OCI-LY7 (cell line): ENCODE measurements at regions not wholly inside any gene's neighbourhood (a gene's known extent, or its start where the extent isn't known, plus 50 kb on each side); places are given as distances from the start of the nearest gene placed in this dataset.

Source experiments
- BruUV-seq: library from RNA; stranded (reverse); fragments of 400-500 nt; replicated peaks from 2 replicates; lab custom pipeline; 2021; lab: Mats Ljungman, UMichigan
- CTCF ChIA-PET: fragments of 300-600 bp; sonication (Branson Sonifier 250); formaldehyde crosslinking; loops from one replicate; lab custom pipeline; 2022; ENCODE audit warnings: antibody characterized with exemption; ENCODE audit not compliant: unreplicated experiment; lab: Charles Lee
- POLR2A ChIA-PET: fragments of 300-600 bp; sonication (Branson Sonifier 250); formaldehyde crosslinking; loops from one replicate; lab custom pipeline; 2022; ENCODE audit warnings: antibody characterized with exemption; lab: Charles Lee
- DNase-seq: peaks from one replicate; pipeline ENCODE4 v3.0.0-alpha.2; 2015; ENCODE audit warnings: low spot score
- H2AFZ ChIP-seq: fragments of 200-600 bp; sonication (generic), shearing (Covaris generic); 2 replicates; pipeline ENCODE4 v1.6.1; 2014; ENCODE audit warnings: mild to moderate bottlenecking, antibody characterized with exemption, low read length, moderate library complexity
- H3K27ac ChIP-seq: fragments of 200-600 bp; sonication (generic); 2 replicates; pipeline ENCODE4 v1.5.1; 2014; ENCODE audit warnings: mixed run types, low read depth, mild to moderate bottlenecking, moderate library complexity, low read length, inconsistent platforms; ENCODE audit not compliant: poor library complexity, severe bottlenecking
- H3K36me3 ChIP-seq: fragments of 200-600 bp; sonication (generic); 2 replicates; pipeline ENCODE4 v1.6.1; 2014; ENCODE audit warnings: mild to moderate bottlenecking, antibody characterized with exemption, low read length, moderate library complexity, mixed read lengths; ENCODE audit not compliant: insufficient read depth
- H3K4me1 ChIP-seq: fragments of 200-600 bp; sonication (generic); 2 replicates; pipeline ENCODE4 v1.5.1; 2014; ENCODE audit warnings: mild to moderate bottlenecking, low read length; ENCODE audit not compliant: insufficient read depth, poor library complexity, severe bottlenecking
- H3K4me2 ChIP-seq: fragments of 200-600 bp; sonication (generic); 2 replicates; pipeline ENCODE4 v1.6.1; 2014; ENCODE audit warnings: mild to moderate bottlenecking, low read length
- H3K4me3 ChIP-seq: fragments of 200-600 bp; sonication (generic); 2 replicates; pipeline ENCODE4 v1.5.1; 2014; ENCODE audit warnings: mild to moderate bottlenecking, low read depth, low read length; ENCODE audit not compliant: poor library complexity, severe bottlenecking
- H3K79me2 ChIP-seq: fragments of 200-600 bp; sonication (generic); 2 replicates; pipeline ENCODE4 v1.6.1; 2016; ENCODE audit warnings: low read depth, mild to moderate bottlenecking, low read length, moderate library complexity, mixed read lengths; ENCODE audit not compliant: insufficient read depth
- H3K9me2 ChIP-seq: fragments of 200-600 bp; sonication (generic); 2 replicates; pipeline ENCODE4 v1.6.1; 2016; ENCODE audit warnings: mild to moderate bottlenecking, low read length, mixed read lengths; ENCODE audit not compliant: insufficient read depth
- H3K9me3 ChIP-seq: fragments of 200-600 bp; sonication (generic); 2 replicates; pipeline ENCODE4 v1.6.1; 2014; ENCODE audit warnings: mild to moderate bottlenecking, mixed run types, low read length, mixed read lengths
- H4K20me1 ChIP-seq: fragments of 200-600 bp; sonication (generic); 2 replicates; pipeline ENCODE4 v1.6.1; 2014; ENCODE audit warnings: mild to moderate bottlenecking, antibody characterized with exemption, low read length, moderate library complexity, mixed read lengths; ENCODE audit not compliant: insufficient read depth
- EZH2phosphoT487 ChIP-seq: fragments of 200-600 bp; sonication (generic); IDR thresholded peaks from 2 replicates; pipeline ENCODE4 v1.6.1; 2018; ENCODE audit warnings: low read depth, borderline replicate concordance, mild to moderate bottlenecking, mixed run types, antibody characterized with exemption, low read length, moderate library complexity, mixed read lengths
- intact Hi-C: fragments of 100-400 bp; cut with micrococcal nuclease; formaldehyde crosslinking; loops from one replicate; pipeline ENCODE4 v1.10.0; 2022; ENCODE audit not compliant: unreplicated experiment
- TF ChIP-seq, protein P1 (sequence below): fragments of 200-600 bp; sonication (generic); conservative IDR thresholded peaks from 2 replicates; pipeline ENCODE4 v1.5.1; 2014; ENCODE audit warnings: mild to moderate bottlenecking, antibody characterized with exemption, low read length, moderate library complexity, mixed read lengths

DNA sequence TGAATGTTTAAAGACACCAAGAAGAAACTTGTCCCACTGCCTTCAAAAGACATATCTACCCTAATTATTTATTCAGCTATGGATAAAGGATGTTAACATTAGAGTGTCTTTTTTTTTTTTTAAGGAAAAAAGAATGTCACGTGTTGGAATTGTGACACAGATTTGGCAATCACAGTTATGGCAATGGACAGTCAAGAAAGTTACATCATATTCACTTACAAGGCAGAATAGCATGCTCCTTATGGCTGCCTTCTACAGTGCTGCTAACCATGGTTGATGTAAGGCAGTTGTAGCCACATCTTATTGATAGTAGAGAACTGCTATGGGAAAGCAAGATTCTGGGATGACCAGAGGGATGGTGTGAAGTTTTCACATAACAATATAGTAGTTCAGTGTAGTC, 128.8 kb upstream of the ZBTB20 start:
- Histone ChIP-seq H4K20me1 (no peaks in the 10 kb centered on the region), H3K4me1 (no peaks in the 10 kb centered on the region), H3K9me3 (no peaks in the 10 kb centered on the region), H3K79me2 (no peaks in the 10 kb centered on the region), H3K9me2 (no peaks in the 10 kb centered on the region), H3K4me2 (no peak overlapping the region), H2AFZ (no peak overlapping the region), H3K4me3 (no peak overlapping the region), H3K36me3 (no peaks in the 10 kb centered on the region), H3K27ac (no peak overlapping the region)
- CTCF ChIA-PET, result no interaction called here
- BruUV-seq, result no TSS peak
- DNase-seq, result no peak
- POLR2A ChIA-PET, result no interaction called here
- intact Hi-C loops, result no loop called here
- TF ChIP-seq, protein P1, sequence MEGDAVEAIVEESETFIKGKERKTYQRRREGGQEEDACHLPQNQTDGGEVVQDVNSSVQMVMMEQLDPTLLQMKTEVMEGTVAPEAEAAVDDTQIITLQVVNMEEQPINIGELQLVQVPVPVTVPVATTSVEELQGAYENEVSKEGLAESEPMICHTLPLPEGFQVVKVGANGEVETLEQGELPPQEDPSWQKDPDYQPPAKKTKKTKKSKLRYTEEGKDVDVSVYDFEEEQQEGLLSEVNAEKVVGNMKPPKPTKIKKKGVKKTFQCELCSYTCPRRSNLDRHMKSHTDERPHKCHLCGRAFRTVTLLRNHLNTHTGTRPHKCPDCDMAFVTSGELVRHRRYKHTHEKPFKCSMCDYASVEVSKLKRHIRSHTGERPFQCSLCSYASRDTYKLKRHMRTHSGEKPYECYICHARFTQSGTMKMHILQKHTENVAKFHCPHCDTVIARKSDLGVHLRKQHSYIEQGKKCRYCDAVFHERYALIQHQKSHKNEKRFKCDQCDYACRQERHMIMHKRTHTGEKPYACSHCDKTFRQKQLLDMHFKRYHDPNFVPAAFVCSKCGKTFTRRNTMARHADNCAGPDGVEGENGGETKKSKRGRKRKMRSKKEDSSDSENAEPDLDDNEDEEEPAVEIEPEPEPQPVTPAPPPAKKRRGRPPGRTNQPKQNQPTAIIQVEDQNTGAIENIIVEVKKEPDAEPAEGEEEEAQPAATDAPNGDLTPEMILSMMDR, result no peak
- no peak for TF ChIP-seq EZH2phosphoT487

DNA sequence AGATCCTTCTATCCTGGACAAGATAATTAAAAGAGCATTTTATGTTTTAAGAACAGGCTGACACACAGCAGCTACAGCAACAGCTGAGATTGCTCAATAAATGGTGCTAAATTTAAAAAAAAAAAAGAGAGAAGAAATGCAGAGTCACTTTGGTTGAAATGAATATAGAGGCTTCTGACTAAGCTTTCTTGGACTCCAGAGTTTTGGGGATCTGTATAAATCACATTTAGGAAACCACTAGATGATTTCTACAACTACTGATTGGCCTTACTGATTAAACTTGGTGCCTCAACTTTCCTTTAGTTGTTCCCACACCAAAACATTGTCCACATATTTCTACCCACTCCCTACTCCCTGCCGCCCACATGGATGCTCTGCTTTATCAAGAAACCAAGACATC, 132.9 kb upstream of the ZBTB20 start:
- POLR2A ChIA-PET, result no interaction called here
- no peak overlapping the region for H3K27ac ChIP-seq
- no peaks in the 10 kb centered on the region for H3K9me3 ChIP-seq
- no peak overlapping the region for H2AFZ ChIP-seq
- H3K4me1 ChIP-seq, result no peaks in the 10 kb centered on the region
- H3K4me3 ChIP-seq, result no peak overlapping the region
- BruUV-seq, result no TSS peak
- intact Hi-C loops, result no loop called here
- TF ChIP-seq, protein P1, result no peak
- TF ChIP-seq EZH2phosphoT487, result no peak
- no peaks in the 10 kb centered on the region for H4K20me1 ChIP-seq
- no peak for DNase-seq
- no peak overlapping the region for H3K4me2 ChIP-seq
- H3K79me2 ChIP-seq, result no peaks in the 10 kb centered on the region
- no peaks in the 10 kb centered on the region for H3K36me3 ChIP-seq
- CTCF ChIA-PET, result no interaction called here
- no peaks in the 10 kb centered on the region for H3K9me2 ChIP-seq

DNA sequence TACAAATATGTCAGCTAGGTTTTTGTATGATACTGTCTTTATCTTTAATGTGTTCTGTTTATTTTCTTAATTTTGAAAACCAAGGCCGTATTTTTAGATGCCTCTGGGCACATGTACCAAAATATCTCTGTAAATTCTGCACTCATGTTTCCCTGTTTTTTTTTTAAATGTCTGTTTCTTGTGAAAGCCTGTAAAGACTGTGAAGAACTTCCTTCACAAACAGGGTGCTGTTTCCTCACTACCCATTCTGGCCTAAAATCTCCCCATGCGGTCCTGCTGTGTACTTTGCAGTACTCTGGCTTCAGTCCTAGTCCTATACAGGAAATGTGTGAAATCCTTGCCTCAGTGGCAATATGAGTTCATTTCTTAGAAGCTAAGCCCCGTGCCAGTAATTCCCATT, 133.4 kb upstream of the ZBTB20 start:
- no TSS peak for BruUV-seq

More for the DNA sequence above, 133.4 kb upstream of the ZBTB20 start:
- Histone ChIP-seq H3K36me3 (no peaks in the 10 kb centered on the region), H3K9me3 (no peaks in the 10 kb centered on the region), H3K27ac (no peak overlapping the region), H3K4me2 (no peak overlapping the region), H2AFZ (no peak overlapping the region), H3K9me2 (no peaks in the 10 kb centered on the region), H4K20me1 (no peaks in the 10 kb centered on the region), H3K79me2 (no peaks in the 10 kb centered on the region), H3K4me1 (no peaks in the 10 kb centered on the region), H3K4me3 (no peak overlapping the region)
- ChIA-PET POLR2A (interaction anchor here (0.6 kb wide), 1 partner anchor 25 kb away, joined by 5 read pairs; no protein-coding TSS in a partner anchor), CTCF (no interaction called here)
- TF ChIP-seq, protein P1, result no peak
- TF ChIP-seq EZH2phosphoT487, result no peak
- intact Hi-C loops, result no loop called here
- no peak for DNase-seq
